OCI-LY1 (cell line): ENCODE measurements at regions not wholly inside any gene's neighbourhood (a gene's known extent, or its start where the extent isn't known, plus 50 kb on each side); places are given as distances from the start of the nearest gene placed in this dataset.

ENCODE experiments used
- EZH2 ChIP-seq: fragments of 200-600 bp; sonication (generic), shearing (Covaris generic); IDR thresholded peaks from 2 replicates; pipeline ENCODE4 v1.8.0; 2017; ENCODE audit warnings: borderline replicate concordance, mixed run types, mild to moderate bottlenecking, antibody characterized with exemption, low read length, moderate library complexity, mixed read lengths
- TF ChIP-seq, protein P1 (sequence below): fragments of 200-600 bp; sonication (generic), shearing (Covaris generic); IDR thresholded peaks from 2 replicates; pipeline ENCODE4 v1.5.1; 2017; ENCODE audit warnings: mild to moderate bottlenecking, antibody characterized with exemption, low read length, moderate library complexity, mixed read lengths

DNA sequence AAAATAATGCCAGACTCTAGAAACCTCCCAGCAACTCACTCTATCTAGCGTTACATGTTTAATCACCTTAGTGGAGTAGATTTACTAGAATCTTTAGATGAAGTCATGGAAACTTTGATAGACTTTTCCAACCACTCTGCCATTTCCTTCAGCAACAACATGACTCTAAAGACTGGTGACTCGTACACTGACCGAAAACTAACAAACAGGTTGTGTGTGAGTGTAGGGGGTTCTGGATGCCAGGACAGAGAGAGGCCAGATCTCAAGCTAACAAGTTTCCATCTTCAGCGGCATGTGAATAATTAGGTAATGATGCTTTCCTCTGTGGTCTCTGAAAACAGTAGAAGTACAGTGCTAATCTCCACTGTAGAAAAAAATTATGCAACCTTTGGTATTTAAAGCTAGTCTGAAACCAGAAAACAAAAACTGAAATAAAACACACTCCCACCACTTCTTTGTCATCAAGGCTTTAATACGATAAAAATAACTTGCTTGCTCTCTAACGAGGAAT is 286.4 kb downstream of the PRDM5 start:
- TF ChIP-seq, protein P1, sequence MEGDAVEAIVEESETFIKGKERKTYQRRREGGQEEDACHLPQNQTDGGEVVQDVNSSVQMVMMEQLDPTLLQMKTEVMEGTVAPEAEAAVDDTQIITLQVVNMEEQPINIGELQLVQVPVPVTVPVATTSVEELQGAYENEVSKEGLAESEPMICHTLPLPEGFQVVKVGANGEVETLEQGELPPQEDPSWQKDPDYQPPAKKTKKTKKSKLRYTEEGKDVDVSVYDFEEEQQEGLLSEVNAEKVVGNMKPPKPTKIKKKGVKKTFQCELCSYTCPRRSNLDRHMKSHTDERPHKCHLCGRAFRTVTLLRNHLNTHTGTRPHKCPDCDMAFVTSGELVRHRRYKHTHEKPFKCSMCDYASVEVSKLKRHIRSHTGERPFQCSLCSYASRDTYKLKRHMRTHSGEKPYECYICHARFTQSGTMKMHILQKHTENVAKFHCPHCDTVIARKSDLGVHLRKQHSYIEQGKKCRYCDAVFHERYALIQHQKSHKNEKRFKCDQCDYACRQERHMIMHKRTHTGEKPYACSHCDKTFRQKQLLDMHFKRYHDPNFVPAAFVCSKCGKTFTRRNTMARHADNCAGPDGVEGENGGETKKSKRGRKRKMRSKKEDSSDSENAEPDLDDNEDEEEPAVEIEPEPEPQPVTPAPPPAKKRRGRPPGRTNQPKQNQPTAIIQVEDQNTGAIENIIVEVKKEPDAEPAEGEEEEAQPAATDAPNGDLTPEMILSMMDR = no peak
- TF ChIP-seq EZH2 = no peak
